Stimulated activated CD8-positive, alpha-beta memory T cell treated with anti-CD3 and anti-CD28 coated beads, Interleukin-12 subunit alpha, Interleukin-12 subunit beta, amount 100 ng/mL, for 1 hour (primary cell): ENCODE measurements at regions not wholly inside any gene's neighbourhood (a gene's known extent, or its start where the extent isn't known, plus 50 kb on each side); places are given as distances from the start of the nearest gene placed in this dataset.
"Not testable (repeated sequence)": the region's sequence is repeated elsewhere in the genome, so short reads cannot be mapped to it uniquely, and the experiment has no call there.

Source experiments
- DNase-seq: peaks from one replicate; pipeline ENCODE4 v3.0.0-alpha.2; 2020; ENCODE audit warnings: low read depth

GRCh38 chr14:100421756-100422470, 98.8 kb downstream of the SLC25A47 start:
- DNase-seq, result no peak

GRCh38 chr14:100422556-100423316, 99.6 kb downstream of the SLC25A47 start:
- DNase-seq, result no peak

- no peak for DNase-seq
Measured at GRCh38 chr14:100423317-100424010, 100.3 kb downstream of the SLC25A47 start.

- DNase-seq, result no peak
Measured at GRCh38 chr14:100424504-100425428, 101.6 kb downstream of the SLC25A47 start.

- DNase-seq, result no peak
Measured at GRCh38 chr14:100425429-100425827, 102.3 kb downstream of the SLC25A47 start.

GRCh38 chr14:100426314-100426713, 103.2 kb downstream of the SLC25A47 start:
- no peak for DNase-seq

GRCh38 chr14:100427166-100427565, 104.0 kb downstream of the SLC25A47 start:
- DNase-seq, result no peak

GRCh38 chr14:100428727-100429126, 105.6 kb downstream of the SLC25A47 start:
- DNase-seq, result no peak

- no peak for DNase-seq
Measured at GRCh38 chr14:100429537-100429936, 106.4 kb downstream of the SLC25A47 start.

- DNase-seq, result no peak
Measured at GRCh38 chr14:100430571-100430970, 107.4 kb downstream of the SLC25A47 start.

GRCh38 chr14:100431461-100431860, 108.3 kb downstream of the SLC25A47 start:
- DNase-seq, result not testable (repeated sequence)

- no peak for DNase-seq
Measured at GRCh38 chr14:100432652-100433427, 109.7 kb downstream of the SLC25A47 start.

GRCh38 chr14:100433428-100433814, 110.3 kb downstream of the SLC25A47 start:
- DNase-seq, result no peak

GRCh38 chr14:100434033-100434601, 111.0 kb downstream of the SLC25A47 start:
- DNase-seq, result no peak

GRCh38 chr14:100434911-100435438, 111.8 kb downstream of the SLC25A47 start:
- DNase-seq, result no peak

GRCh38 chr14:100435459-100435858, 112.3 kb downstream of the SLC25A47 start:
- DNase-seq, result no peak

GRCh38 chr14:100436745-100437406, 113.7 kb downstream of the SLC25A47 start:
- no peak for DNase-seq

GRCh38 chr14:100438271-100438670, 115.1 kb downstream of the SLC25A47 start:
- no peak for DNase-seq

GRCh38 chr14:100438678-100439592, 115.8 kb downstream of the SLC25A47 start:
- no peak for DNase-seq
